ENCODE measurements at regions not wholly inside any gene's neighbourhood (a gene's known extent, or its start where the extent isn't known, plus 50 kb on each side); places are given as distances from the start of the nearest gene placed in this dataset.

- no CpG with 5 or more reads among the region's 2 CpGs for WGBS, 2 experiments (ENCODE audit: extremely low coverage in 2 of 2, insufficient read length in 1 of 2)
- Histone ChIP-seq H3K4ac (ENCODE audit: low read depth, low read length) (no peak overlapping the region), H3K9me3 (ENCODE audit: control insufficient read depth, insufficient read depth, low read length) (no peaks in the 10 kb centered on the region), H4K20me1 (ENCODE audit: insufficient read depth, low read length) (no peaks in the 10 kb centered on the region), H3K4me1 (ENCODE audit: control insufficient read depth, insufficient read depth, low read length) (no peaks in the 10 kb centered on the region), H2BK5ac (ENCODE audit: low read depth, low read length, poor library complexity, severe bottlenecking) (no peak overlapping the region), H2AK9ac (replicated peaks; ENCODE audit: low read depth, low read length, poor library complexity) (no peak overlapping the region), H3K23ac (ENCODE audit: low read depth, low read length) (no peak overlapping the region), H4K91ac (ENCODE audit: insufficient read depth, low read depth, low read length) (no peak overlapping the region), H3K56ac (ENCODE audit: extremely low read depth, insufficient read depth, low read length) (no peak overlapping the region), H2AK5ac (ENCODE audit: low read depth, low read length) (no peak overlapping the region), H3K36me3 (ENCODE audit: control insufficient read depth, insufficient read depth, low read length) (no peaks in the 10 kb centered on the region), H2BK20ac (ENCODE audit: low read depth, low read length) (no peak overlapping the region), H3K14ac (replicated peaks; ENCODE audit: low read depth, low read length) (no peak overlapping the region), H3K4me2 (ENCODE audit: low read depth, low read length) (no peak overlapping the region), H3K18ac (ENCODE audit: low read depth, low read length) (no peak overlapping the region), H2BK15ac (ENCODE audit: low read depth, low read length) (no peak overlapping the region), H4K5ac (ENCODE audit: low read depth, low read length) (no peak overlapping the region), H2BK120ac (ENCODE audit: low read depth, low read length) (no peak overlapping the region), H2AFZ (replicated peaks; ENCODE audit: low read length, poor library complexity) (no peak overlapping the region), H3K4me3 (ENCODE audit: insufficient read depth, low read depth, low read length) (no peak overlapping the region), H3K9me1 (ENCODE audit: insufficient read depth, low read length) (no peaks in the 10 kb centered on the region), H3K79me1 (ENCODE audit: low read depth in 1 of 2, low read length in 2 of 2) (no peaks in the 10 kb centered on the region), H3K27ac (ENCODE audit: insufficient read depth, low read length) (no peak overlapping the region), H4K8ac (ENCODE audit: low read depth in 2 of 2, low read length in 2 of 2) (no peak overlapping the region), H3K27me3 (ENCODE audit: control insufficient read depth, insufficient read depth, low read length) (no peaks in the 10 kb centered on the region), H3K9ac (ENCODE audit: low read depth, low read length) (no peak overlapping the region)
- intact Hi-C loops (cut with micrococcal nuclease) (no loop called here), dilution Hi-C loops (cut with HindIII; ENCODE audit: low sequenced_read_pairs, unreplicated experiment) (no loop called here), in situ Hi-C loops (cut with MboI; ENCODE audit: low sequenced_read_pairs) (no loop called here)
- no TSS peak for BruUV-seq (replicated peaks)
- ATAC-seq (ENCODE audit: low read depth) (no peak), DNase-seq (no peak)
- POLR2A ChIA-PET (ENCODE audit: unreplicated experiment) = no interaction called here
- CTCF ChIA-PET = interaction anchor here (0.8 to 0.9 kb wide), 2 partner anchors 9 to 20 kb away, joined by 3 to 6 read pairs; no protein-coding TSS in a partner anchor
- TF ChIP-seq RCOR1 (IDR thresholded peaks at IDR 0.05; ENCODE audit: insufficient replicate concordance, low read length) (no peak), RAD21 (IDR thresholded peaks at IDR 0.05; ENCODE audit: low read length) (no peak), BHLHE40 (IDR thresholded peaks at IDR 0.05; ENCODE audit: low read depth, low read length) (no peak), CEBPB (IDR thresholded peaks at IDR 0.05; ENCODE audit: low read depth, low read length) (no peak), ELK1 (IDR thresholded peaks at IDR 0.05; ENCODE audit: borderline replicate concordance, low read depth, low read length) (no peak), MXI1 (IDR thresholded peaks at IDR 0.05; ENCODE audit: borderline replicate concordance, low read depth, low read length) (no peak), RFX5 (IDR thresholded peaks at IDR 0.05; ENCODE audit: low read depth, low read length) (no peak), MAFK (IDR thresholded peaks at IDR 0.05; ENCODE audit: low read depth, low read length) (no peak), CHD1 (IDR thresholded peaks at IDR 0.05; ENCODE audit: low read depth, low read length) (no peak)
- TF ChIP-seq, protein P1, sequence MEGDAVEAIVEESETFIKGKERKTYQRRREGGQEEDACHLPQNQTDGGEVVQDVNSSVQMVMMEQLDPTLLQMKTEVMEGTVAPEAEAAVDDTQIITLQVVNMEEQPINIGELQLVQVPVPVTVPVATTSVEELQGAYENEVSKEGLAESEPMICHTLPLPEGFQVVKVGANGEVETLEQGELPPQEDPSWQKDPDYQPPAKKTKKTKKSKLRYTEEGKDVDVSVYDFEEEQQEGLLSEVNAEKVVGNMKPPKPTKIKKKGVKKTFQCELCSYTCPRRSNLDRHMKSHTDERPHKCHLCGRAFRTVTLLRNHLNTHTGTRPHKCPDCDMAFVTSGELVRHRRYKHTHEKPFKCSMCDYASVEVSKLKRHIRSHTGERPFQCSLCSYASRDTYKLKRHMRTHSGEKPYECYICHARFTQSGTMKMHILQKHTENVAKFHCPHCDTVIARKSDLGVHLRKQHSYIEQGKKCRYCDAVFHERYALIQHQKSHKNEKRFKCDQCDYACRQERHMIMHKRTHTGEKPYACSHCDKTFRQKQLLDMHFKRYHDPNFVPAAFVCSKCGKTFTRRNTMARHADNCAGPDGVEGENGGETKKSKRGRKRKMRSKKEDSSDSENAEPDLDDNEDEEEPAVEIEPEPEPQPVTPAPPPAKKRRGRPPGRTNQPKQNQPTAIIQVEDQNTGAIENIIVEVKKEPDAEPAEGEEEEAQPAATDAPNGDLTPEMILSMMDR (conservative IDR thresholded peaks at IDR 0.05; ENCODE audit: low read depth, low read length) = no peak
- TF ChIP-seq, protein P2, sequence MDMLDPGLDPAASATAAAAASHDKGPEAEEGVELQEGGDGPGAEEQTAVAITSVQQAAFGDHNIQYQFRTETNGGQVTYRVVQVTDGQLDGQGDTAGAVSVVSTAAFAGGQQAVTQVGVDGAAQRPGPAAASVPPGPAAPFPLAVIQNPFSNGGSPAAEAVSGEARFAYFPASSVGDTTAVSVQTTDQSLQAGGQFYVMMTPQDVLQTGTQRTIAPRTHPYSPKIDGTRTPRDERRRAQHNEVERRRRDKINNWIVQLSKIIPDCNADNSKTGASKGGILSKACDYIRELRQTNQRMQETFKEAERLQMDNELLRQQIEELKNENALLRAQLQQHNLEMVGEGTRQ (IDR thresholded peaks at IDR 0.05; ENCODE audit: low read depth, low read length) = no peak
Measured at GRCh38 chr5:128896675-128897074, 68.6 kb upstream of the SLC27A6 start.
